ENCODE measurements at regions not wholly inside any gene's neighbourhood (a gene's known extent, or its start where the extent isn't known, plus 50 kb on each side); places are given as distances from the start of the nearest gene placed in this dataset.
A peak's percentile ranks its signal among the peaks of the same experiment; 100 is the strongest.

- ChIA-PET POLR2A (no interaction called here), CTCF (no interaction called here)
- no peak for DNase-seq
- Histone ChIP-seq H3K27me3 (replicated peaks in 2 of 5; ENCODE audit: control insufficient read depth in 4 of 5, insufficient read depth in 5 of 5, low read length in 4 of 5) (no peaks in the 10 kb centered on the region), H3K36me3 (ENCODE audit: control insufficient read depth in 4 of 4, insufficient read depth in 4 of 4, low read length in 3 of 4) (no peaks in the 10 kb centered on the region), H3K4me3 (ENCODE audit: control insufficient read depth in 1 of 7, extremely low read depth in 1 of 7, insufficient read depth in 4 of 7, low read depth in 2 of 7, low read length in 6 of 7) (no peak overlapping the region), H3K9me3 (ENCODE audit: control extremely low read depth in 1 of 5, control insufficient read depth in 4 of 5, insufficient read depth in 2 of 5, low read depth in 1 of 5, low read length in 4 of 5) (no peaks in the 10 kb centered on the region), H3K27ac (ENCODE audit: insufficient read depth in 1 of 2, low read depth in 1 of 2, low read length in 2 of 2, poor library complexity in 1 of 2, severe bottlenecking in 2 of 2) (no peak overlapping the region), H3K4me1 (ENCODE audit: control extremely low read depth in 1 of 4, control insufficient read depth in 4 of 4, insufficient read depth in 4 of 4, low read length in 3 of 4) (no peaks in the 10 kb centered on the region)
- no CpG with 5 or more reads among the region's 1 CpG for WGBS (ENCODE audit: insufficient coverage)
These were observed 392.6 kb downstream of the DSEL start for GRCh38 chr18:67123901-67124300.

DNA sequence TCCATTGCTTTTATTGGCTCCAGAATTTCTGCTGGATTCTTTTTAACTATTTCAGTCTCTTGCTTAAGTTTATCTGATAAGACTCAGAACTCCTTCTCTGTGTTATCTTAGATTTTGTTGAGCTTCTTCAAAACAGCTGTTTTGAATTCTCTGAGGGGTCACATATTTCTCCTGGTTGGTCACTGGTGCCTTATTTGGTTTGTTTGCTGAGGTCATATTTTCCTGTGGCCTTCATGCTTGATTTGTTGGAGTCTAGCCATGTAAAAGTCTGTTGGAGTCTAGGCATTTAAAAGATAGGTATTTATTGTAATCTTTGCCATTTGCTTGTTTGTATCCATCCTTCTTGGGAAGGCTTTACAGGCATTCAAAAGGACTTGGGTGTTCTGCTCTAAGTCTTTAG, 398.7 kb downstream of the DSEL start:
- ChIA-PET POLR2A (no interaction called here), CTCF (interaction anchor here (0.8 kb wide), 1 partner anchor 16 kb away, joined by 4 read pairs; no protein-coding TSS in a partner anchor)
- H3K9me3 ChIP-seq (ENCODE audit: control extremely low read depth in 1 of 5, control insufficient read depth in 4 of 5, insufficient read depth in 2 of 5, low read depth in 1 of 5, low read length in 4 of 5), result no peaks in the 10 kb centered on the region
- no peak overlapping the region for H3K4me3 ChIP-seq (ENCODE audit: control insufficient read depth in 1 of 7, extremely low read depth in 1 of 7, insufficient read depth in 4 of 7, low read depth in 2 of 7, low read length in 6 of 7)
- H3K4me1 ChIP-seq (ENCODE audit: control extremely low read depth in 1 of 4, control insufficient read depth in 4 of 4, insufficient read depth in 4 of 4, low read length in 3 of 4), result no peaks in the 10 kb centered on the region
- H3K27me3 ChIP-seq (replicated peaks in 2 of 5; ENCODE audit: control insufficient read depth in 4 of 5, insufficient read depth in 5 of 5, low read length in 4 of 5), result no peaks in the 10 kb centered on the region
- H3K36me3 ChIP-seq (ENCODE audit: control insufficient read depth in 4 of 4, insufficient read depth in 4 of 4, low read length in 3 of 4), result no peaks in the 10 kb centered on the region
- DNase-seq, result no peak
- no peak overlapping the region for H3K27ac ChIP-seq (ENCODE audit: insufficient read depth in 1 of 2, low read depth in 1 of 2, low read length in 2 of 2, poor library complexity in 1 of 2, severe bottlenecking in 2 of 2)

- Histone ChIP-seq H3K9me3 (ENCODE audit: control extremely low read depth in 1 of 5, control insufficient read depth in 4 of 5, insufficient read depth in 2 of 5, low read depth in 1 of 5, low read length in 4 of 5) (no peaks in the 10 kb centered on the region), H3K27ac (ENCODE audit: insufficient read depth in 1 of 2, low read depth in 1 of 2, low read length in 2 of 2, poor library complexity in 1 of 2, severe bottlenecking in 2 of 2) (no peak overlapping the region), H3K4me3 (ENCODE audit: control insufficient read depth in 1 of 7, extremely low read depth in 1 of 7, insufficient read depth in 4 of 7, low read depth in 2 of 7, low read length in 6 of 7) (no peak overlapping the region), H3K27me3 (replicated peaks in 2 of 5; ENCODE audit: control insufficient read depth in 4 of 5, insufficient read depth in 5 of 5, low read length in 4 of 5) (peaks cover 0 to 3% (median 0%) of the 10 kb centered on the region in 5 experiments), H3K4me1 (ENCODE audit: control extremely low read depth in 1 of 4, control insufficient read depth in 4 of 4, insufficient read depth in 4 of 4, low read length in 3 of 4) (no peaks in the 10 kb centered on the region), H3K36me3 (ENCODE audit: control insufficient read depth in 4 of 4, insufficient read depth in 4 of 4, low read length in 3 of 4) (no peaks in the 10 kb centered on the region)
- CTCF ChIA-PET, result no interaction called here
- DNase-seq, result no peak
- POLR2A ChIA-PET, result no interaction called here
- 100% methylated on average over 1 of the region's 1 CpG for WGBS (ENCODE audit: insufficient coverage)
These were observed 407.0 kb downstream of the DSEL start for GRCh38 chr18:67109535-67109934.

DNA sequence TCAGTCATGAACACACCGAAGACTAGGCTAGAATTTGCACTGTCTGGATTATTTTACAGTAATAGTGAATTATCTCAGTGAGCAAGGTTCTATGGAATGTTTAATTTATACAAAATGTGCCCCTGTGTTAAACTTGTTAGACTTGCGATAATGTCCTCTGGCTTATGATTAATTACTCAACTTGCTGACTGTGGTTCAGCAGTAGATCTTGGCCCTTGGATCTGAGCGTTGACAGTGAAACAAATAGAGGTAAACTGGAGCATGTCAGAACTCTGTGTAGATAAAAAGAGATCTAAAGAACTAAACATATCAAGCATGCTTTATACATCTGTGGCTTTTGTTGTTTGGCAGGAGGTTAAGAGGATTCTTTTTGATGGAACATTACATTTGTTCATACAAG, 407.6 kb downstream of the DSEL start:
- Histone ChIP-seq H3K36me3 (ENCODE audit: control insufficient read depth in 4 of 4, insufficient read depth in 4 of 4, low read length in 3 of 4) (no peaks in the 10 kb centered on the region), H3K27me3 (replicated peaks in 2 of 5; ENCODE audit: control insufficient read depth in 4 of 5, insufficient read depth in 5 of 5, low read length in 4 of 5) (peaks cover 0 to 3% (median 2%) of the 10 kb centered on the region in 5 experiments), H3K4me1 (ENCODE audit: control extremely low read depth in 1 of 4, control insufficient read depth in 4 of 4, insufficient read depth in 4 of 4, low read length in 3 of 4) (no peaks in the 10 kb centered on the region), H3K9me3 (ENCODE audit: control extremely low read depth in 1 of 5, control insufficient read depth in 4 of 5, insufficient read depth in 2 of 5, low read depth in 1 of 5, low read length in 4 of 5) (no peaks in the 10 kb centered on the region), H3K27ac (ENCODE audit: insufficient read depth in 1 of 2, low read depth in 1 of 2, low read length in 2 of 2, poor library complexity in 1 of 2, severe bottlenecking in 2 of 2) (no peak overlapping the region), H3K4me3 (ENCODE audit: control insufficient read depth in 1 of 7, extremely low read depth in 1 of 7, insufficient read depth in 4 of 7, low read depth in 2 of 7, low read length in 6 of 7) (no peak overlapping the region)
- WGBS (ENCODE audit: insufficient coverage), result 100% methylated on average over 1 of the region's 3 CpGs
- CTCF ChIA-PET, result no interaction called here
- POLR2A ChIA-PET, result no interaction called here
- DNase-seq, result no peak

GRCh38 chr18:67104700-67105284, 411.7 kb downstream of the DSEL start:
- H3K9me3 ChIP-seq (ENCODE audit: control extremely low read depth in 1 of 5, control insufficient read depth in 4 of 5, insufficient read depth in 2 of 5, low read depth in 1 of 5, low read length in 4 of 5), result no peaks in the 10 kb centered on the region
- POLR2A ChIA-PET, result no interaction called here
- DNase-seq, result peak; percentile 47 to 68 (median 62)
- no peak overlapping the region for H3K4me3 ChIP-seq (ENCODE audit: control insufficient read depth in 1 of 7, extremely low read depth in 1 of 7, insufficient read depth in 4 of 7, low read depth in 2 of 7, low read length in 6 of 7)
- no peaks in the 10 kb centered on the region for H3K4me1 ChIP-seq (ENCODE audit: control extremely low read depth in 1 of 4, control insufficient read depth in 4 of 4, insufficient read depth in 4 of 4, low read length in 3 of 4)
- no peaks in the 10 kb centered on the region for H3K36me3 ChIP-seq (ENCODE audit: control insufficient read depth in 4 of 4, insufficient read depth in 4 of 4, low read length in 3 of 4)
- WGBS (ENCODE audit: insufficient coverage), result 63% methylated on average over 6 of the region's 7 CpGs
- peaks cover 0 to 3% (median 2%) of the 10 kb centered on the region in 5 experiments for H3K27me3 ChIP-seq (replicated peaks in 2 of 5; ENCODE audit: control insufficient read depth in 4 of 5, insufficient read depth in 5 of 5, low read length in 4 of 5)
- no peak overlapping the region for H3K27ac ChIP-seq (ENCODE audit: insufficient read depth in 1 of 2, low read depth in 1 of 2, low read length in 2 of 2, poor library complexity in 1 of 2, severe bottlenecking in 2 of 2)
- CTCF ChIA-PET, result interaction anchor here (1.2 to 2.8 kb wide), 7 partner anchors 9 to 1556 kb away, joined by 3 to 20 read pairs (median 4); no protein-coding TSS in a partner anchor

DNA sequence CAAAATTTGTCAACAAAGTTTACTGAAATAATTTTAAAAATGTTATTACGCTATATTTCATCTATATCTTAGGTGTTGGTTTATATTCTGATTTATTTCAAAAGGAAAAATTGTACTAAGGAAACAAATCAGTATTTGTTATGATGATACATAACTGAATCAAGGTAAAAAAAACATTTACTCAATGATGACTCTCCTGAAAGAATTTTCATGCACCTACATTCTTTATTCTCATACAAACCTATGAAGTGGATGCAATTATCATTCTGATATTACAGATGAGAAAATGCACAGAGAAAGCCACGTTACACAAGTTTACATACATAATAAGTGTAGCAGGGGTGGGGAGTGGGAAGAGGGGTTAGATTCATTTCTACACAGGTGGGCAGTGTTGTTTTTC, 422.4 kb downstream of the DSEL start:
- Histone ChIP-seq H3K27me3 (replicated peaks in 2 of 5; ENCODE audit: control insufficient read depth in 4 of 5, insufficient read depth in 5 of 5, low read length in 4 of 5) (no peaks in the 10 kb centered on the region), H3K27ac (ENCODE audit: insufficient read depth in 1 of 2, low read depth in 1 of 2, low read length in 2 of 2, poor library complexity in 1 of 2, severe bottlenecking in 2 of 2) (no peak overlapping the region), H3K4me1 (ENCODE audit: control extremely low read depth in 1 of 4, control insufficient read depth in 4 of 4, insufficient read depth in 4 of 4, low read length in 3 of 4) (no peaks in the 10 kb centered on the region), H3K9me3 (ENCODE audit: control extremely low read depth in 1 of 5, control insufficient read depth in 4 of 5, insufficient read depth in 2 of 5, low read depth in 1 of 5, low read length in 4 of 5) (no peaks in the 10 kb centered on the region), H3K36me3 (ENCODE audit: control insufficient read depth in 4 of 4, insufficient read depth in 4 of 4, low read length in 3 of 4) (no peaks in the 10 kb centered on the region), H3K4me3 (ENCODE audit: control insufficient read depth in 1 of 7, extremely low read depth in 1 of 7, insufficient read depth in 4 of 7, low read depth in 2 of 7, low read length in 6 of 7) (no peak overlapping the region)
- POLR2A ChIA-PET, result no interaction called here
- CTCF ChIA-PET, result no interaction called here
- no peak for DNase-seq
- WGBS (ENCODE audit: insufficient coverage), result no CpG with 5 or more reads among the region's 2 CpGs

DNA sequence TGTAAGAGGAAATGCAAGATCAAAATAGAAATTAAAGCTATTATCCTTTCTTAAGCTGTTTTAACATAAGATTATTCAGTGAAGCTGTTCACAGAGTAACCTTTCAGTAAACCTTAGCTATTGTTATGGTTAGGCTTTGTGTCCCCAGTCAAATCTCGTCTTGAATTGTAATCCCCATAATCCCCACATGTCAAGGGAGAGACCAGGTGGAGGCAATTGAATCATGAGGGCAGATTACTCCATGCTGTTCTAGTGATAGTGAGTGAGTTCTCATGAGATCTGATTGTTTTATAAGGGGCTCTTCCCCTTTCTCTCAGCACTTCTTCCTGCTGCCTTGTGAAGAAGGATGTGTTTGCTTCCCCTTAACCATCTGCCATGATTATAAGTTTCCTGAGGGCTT, 424.4 kb downstream of the DSEL start:
- no peak for DNase-seq
- Histone ChIP-seq H3K4me1 (ENCODE audit: control extremely low read depth in 1 of 4, control insufficient read depth in 4 of 4, insufficient read depth in 4 of 4, low read length in 3 of 4) (no peaks in the 10 kb centered on the region), H3K27ac (ENCODE audit: insufficient read depth in 1 of 2, low read depth in 1 of 2, low read length in 2 of 2, poor library complexity in 1 of 2, severe bottlenecking in 2 of 2) (no peak overlapping the region), H3K4me3 (ENCODE audit: control insufficient read depth in 1 of 7, extremely low read depth in 1 of 7, insufficient read depth in 4 of 7, low read depth in 2 of 7, low read length in 6 of 7) (no peak overlapping the region), H3K9me3 (ENCODE audit: control extremely low read depth in 1 of 5, control insufficient read depth in 4 of 5, insufficient read depth in 2 of 5, low read depth in 1 of 5, low read length in 4 of 5) (no peaks in the 10 kb centered on the region), H3K36me3 (ENCODE audit: control insufficient read depth in 4 of 4, insufficient read depth in 4 of 4, low read length in 3 of 4) (no peaks in the 10 kb centered on the region), H3K27me3 (replicated peaks in 2 of 5; ENCODE audit: control insufficient read depth in 4 of 5, insufficient read depth in 5 of 5, low read length in 4 of 5) (no peaks in the 10 kb centered on the region)
- WGBS (ENCODE audit: insufficient coverage), result no CpG with 5 or more reads among the region's 1 CpG
- CTCF ChIA-PET, result no interaction called here
- POLR2A ChIA-PET, result no interaction called here
